Erythroblast (primary cell): ENCODE measurements at regions not wholly inside any gene's neighbourhood (a gene's known extent, or its start where the extent isn't known, plus 50 kb on each side); places are given as distances from the start of the nearest gene placed in this dataset.

Experiments
- GATA1 ChIP-seq: IDR thresholded peaks from 2 replicates; pipeline ENCODE4 v1.6.1; 2011; ENCODE audit warnings: low read depth, mild to moderate bottlenecking, control low read depth, low read length, moderate library complexity
- POLR2A ChIP-seq: IDR thresholded peaks from 2 replicates; pipeline ENCODE4 v1.6.1; 2011; ENCODE audit warnings: mild to moderate bottlenecking, low read length

DNA sequence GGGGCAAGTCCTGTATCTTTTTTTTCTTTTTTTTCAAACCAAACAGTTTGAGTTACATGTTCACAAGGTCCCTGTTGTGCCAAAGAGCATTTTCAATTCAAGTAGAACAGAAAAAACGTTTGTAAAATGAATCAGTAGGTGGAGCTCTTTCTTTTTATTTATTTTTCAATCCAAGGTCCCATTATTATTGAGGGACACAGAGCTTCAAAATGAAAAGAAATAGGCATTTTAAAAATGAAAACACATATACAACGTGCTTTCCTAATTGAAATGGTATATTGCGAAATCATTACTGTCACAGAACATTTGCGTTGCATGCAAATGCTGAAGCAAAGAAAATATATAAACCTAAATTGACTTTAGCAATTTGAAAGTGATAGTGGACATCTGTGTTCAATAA, 711.0 kb downstream of the MECOM start:
- no peak for TF ChIP-seq POLR2A
- no peak for TF ChIP-seq GATA1
